HG03439 (cell line): ENCODE measurements at regions not wholly inside any gene's neighbourhood (a gene's known extent, or its start where the extent isn't known, plus 50 kb on each side); places are given as distances from the start of the nearest gene placed in this dataset.
"Not testable (repeated sequence)": the region's sequence is repeated elsewhere in the genome, so short reads cannot be mapped to it uniquely, and the experiment has no call there.

ENCODE experiments used
- ATAC-seq: cut with Tn5 transposase; IDR thresholded peaks from one replicate; pipeline ENCODE4 v1.9.1; 2021; ENCODE audit warnings: mild to moderate bottlenecking, moderate library complexity; ENCODE audit not compliant: unreplicated experiment

GRCh38 chr6:44038543-44039065, 88.6 kb downstream of the MRPL14 start:
- no peak for ATAC-seq

GRCh38 chr6:44037847-44038542, 89.3 kb downstream of the MRPL14 start:
- no peak for ATAC-seq

- ATAC-seq, result not testable (repeated sequence)
These were observed 90.0 kb downstream of the MRPL14 start for GRCh38 chr6:44037276-44037675.

- no peak for ATAC-seq
These were observed 90.6 kb downstream of the MRPL14 start for GRCh38 chr6:44036699-44037101.

- ATAC-seq, result no peak
These were observed 91.1 kb downstream of the MRPL14 start for GRCh38 chr6:44036196-44036595.

- ATAC-seq, result no peak
These were observed 91.6 kb downstream of the MRPL14 start for GRCh38 chr6:44035621-44036020.

- no peak for ATAC-seq
These were observed 92.3 kb downstream of the MRPL14 start for GRCh38 chr6:44034931-44035345.

GRCh38 chr6:44034391-44034861, 92.8 kb downstream of the MRPL14 start:
- ATAC-seq, result no peak

GRCh38 chr6:44030812-44031454, 96.3 kb downstream of the MRPL14 start:
- no peak for ATAC-seq

- no peak for ATAC-seq
These were observed 97.6 kb downstream of the MRPL14 start for GRCh38 chr6:44029444-44030185.

GRCh38 chr6:44028789-44029310, 98.4 kb downstream of the MRPL14 start:
- ATAC-seq, result no peak

- ATAC-seq, result no peak
These were observed 102.0 kb downstream of the MRPL14 start for GRCh38 chr6:44025226-44025625.

- no peak for ATAC-seq
These were observed 102.6 kb downstream of the MRPL14 start for GRCh38 chr6:44024574-44025219.

GRCh38 chr6:44023586-44024454, 103.4 kb downstream of the MRPL14 start:
- no peak for ATAC-seq

- no peak for ATAC-seq
These were observed 104.4 kb downstream of the MRPL14 start for GRCh38 chr6:44022671-44023352.

GRCh38 chr6:44022296-44022661, 105.0 kb downstream of the MRPL14 start:
- no peak for ATAC-seq

- ATAC-seq, result no peak
These were observed 105.5 kb downstream of the MRPL14 start for GRCh38 chr6:44021589-44022295.

GRCh38 chr6:44020664-44021425, 106.4 kb downstream of the MRPL14 start:
- no peak for ATAC-seq
